ENCODE measurements at regions not wholly inside any gene's neighbourhood (a gene's known extent, or its start where the extent isn't known, plus 50 kb on each side); places are given as distances from the start of the nearest gene placed in this dataset.

GRCh38 chr12:38488866-38489265 lies 172.3 kb downstream of the ALG10B start:
- Histone ChIP-seq H3K9me3 (no peaks in the 10 kb centered on the region), H3K27me3 (no peaks in the 10 kb centered on the region)
- WGBS, result 70% methylated on average over 2 of the region's 2 CpGs

GRCh38 chr12:38490073-38490472 lies 173.5 kb downstream of the ALG10B start:
- 77% methylated on average over 5 of the region's 5 CpGs for WGBS
- H3K36me3 ChIP-seq, result no peaks in the 10 kb centered on the region
- H3K4me1 ChIP-seq, result no peaks in the 10 kb centered on the region
- no peaks in the 10 kb centered on the region for H3K27me3 ChIP-seq
- DNase-seq (ENCODE audit: extremely low spot score), result no peak
- no peaks in the 10 kb centered on the region for H3K9me3 ChIP-seq
- H3K27ac ChIP-seq (replicated peaks in 1 of 4), result no peak overlapping the region
- H3K4me3 ChIP-seq, result no peak overlapping the region
- TF ChIP-seq POLR2A (IDR thresholded peaks at IDR 0.05; ENCODE audit: low read depth) (no peak), POLR2AphosphoS5 (IDR thresholded peaks at IDR 0.05) (no peak), EP300 (IDR thresholded peaks at IDR 0.05) (no peak), CTCF (IDR thresholded peaks at IDR 0.05) (no peak)
- intact Hi-C loops (cut with DNase I), result no loop called here

More at GRCh38 chr12:38488866-38489265, 172.3 kb downstream of the ALG10B start:
- DNase-seq (ENCODE audit: extremely low spot score), result no peak
- TF ChIP-seq EP300 (IDR thresholded peaks at IDR 0.05) (no peak), POLR2A (IDR thresholded peaks at IDR 0.05; ENCODE audit: low read depth) (no peak), POLR2AphosphoS5 (IDR thresholded peaks at IDR 0.05) (no peak), CTCF (IDR thresholded peaks at IDR 0.05) (no peak)
- no peaks in the 10 kb centered on the region for H3K36me3 ChIP-seq
- H3K4me3 ChIP-seq, result no peak overlapping the region
- H3K4me1 ChIP-seq, result no peaks in the 10 kb centered on the region
- intact Hi-C loops (cut with DNase I), result no loop called here
- no peak overlapping the region for H3K27ac ChIP-seq (replicated peaks in 1 of 4)

GRCh38 chr12:38490941-38491340 lies 174.4 kb downstream of the ALG10B start:
- H3K9me3 ChIP-seq, result no peaks in the 10 kb centered on the region
- H3K27me3 ChIP-seq, result no peaks in the 10 kb centered on the region
- no peaks in the 10 kb centered on the region for H3K4me1 ChIP-seq
- WGBS, result 45% methylated on average over 1 of the region's 1 CpG
- no peak for DNase-seq (ENCODE audit: extremely low spot score)
- H3K36me3 ChIP-seq, result no peaks in the 10 kb centered on the region
- intact Hi-C loops (cut with DNase I), result no loop called here
- H3K4me3 ChIP-seq, result no peak overlapping the region
- no peak overlapping the region for H3K27ac ChIP-seq (replicated peaks in 1 of 4)
- no peak for TF ChIP-seq POLR2A (IDR thresholded peaks at IDR 0.05; ENCODE audit: low read depth)
- TF ChIP-seq CTCF (IDR thresholded peaks at IDR 0.05), result no peak
- no peak for TF ChIP-seq EP300 (IDR thresholded peaks at IDR 0.05)
- TF ChIP-seq POLR2AphosphoS5 (IDR thresholded peaks at IDR 0.05), result no peak

- no peak overlapping the region for H3K27ac ChIP-seq (replicated peaks in 1 of 4)
- no peaks in the 10 kb centered on the region for H3K4me1 ChIP-seq
- DNase-seq (ENCODE audit: extremely low spot score), result no peak
- no peak overlapping the region for H3K4me3 ChIP-seq
- H3K36me3 ChIP-seq, result no peaks in the 10 kb centered on the region
- WGBS, result 81% methylated on average over 4 of the region's 4 CpGs
- TF ChIP-seq POLR2A (IDR thresholded peaks at IDR 0.05; ENCODE audit: low read depth), result no peak
- TF ChIP-seq CTCF (IDR thresholded peaks at IDR 0.05), result no peak
- TF ChIP-seq EP300 (IDR thresholded peaks at IDR 0.05), result no peak
- TF ChIP-seq POLR2AphosphoS5 (IDR thresholded peaks at IDR 0.05), result no peak
- no peaks in the 10 kb centered on the region for H3K27me3 ChIP-seq
- intact Hi-C loops (cut with DNase I), result no loop called here
- H3K9me3 ChIP-seq, result peaks cover 0 to 13% (median 0%) of the 10 kb centered on the region in 4 donors
These were observed 184.9 kb downstream of the ALG10B start for GRCh38 chr12:38501481-38501880.

GRCh38 chr12:38501991-38502390 lies 185.4 kb downstream of the ALG10B start:
- H3K4me1 ChIP-seq, result no peaks in the 10 kb centered on the region
- TF ChIP-seq POLR2AphosphoS5 (IDR thresholded peaks at IDR 0.05) (no peak), POLR2A (IDR thresholded peaks at IDR 0.05; ENCODE audit: low read depth) (no peak)
- no peak for DNase-seq (ENCODE audit: extremely low spot score)
- intact Hi-C loops (cut with DNase I), result no loop called here
- H3K27me3 ChIP-seq, result no peaks in the 10 kb centered on the region
- no peak overlapping the region for H3K4me3 ChIP-seq
- H3K36me3 ChIP-seq, result no peaks in the 10 kb centered on the region
- no peak overlapping the region for H3K27ac ChIP-seq (replicated peaks in 1 of 4)
- H3K9me3 ChIP-seq, result peaks cover 0 to 13% (median 0%) of the 10 kb centered on the region in 4 donors

Data from esophagus muscularis mucosa (tissue), 4 donors.